Fibroblast of the aortic adventitia (primary cell): ENCODE measurements at regions not wholly inside any gene's neighbourhood (a gene's known extent, or its start where the extent isn't known, plus 50 kb on each side); places are given as distances from the start of the nearest gene placed in this dataset.
A peak's percentile ranks its signal among the peaks of the same experiment; 100 is the strongest.

ENCODE experiments used
- DNase-seq: peaks from one replicate; pipeline ENCODE4 v3.0.0-alpha.2; 2010; ENCODE audit warnings: low read depth
- H3K4me3 ChIP-seq: 2 replicates; pipeline ENCODE4 v1.5.1; 2011; ENCODE audit warnings: low read depth, mild to moderate bottlenecking, control low read depth, low read length, moderate library complexity
- CTCF ChIP-seq: IDR thresholded peaks from 2 replicates; pipeline ENCODE4 v1.5.1; 2011; ENCODE audit warnings: mild to moderate bottlenecking, low read length, control low read depth, inconsistent platforms; ENCODE audit not compliant: insufficient read depth

DNA sequence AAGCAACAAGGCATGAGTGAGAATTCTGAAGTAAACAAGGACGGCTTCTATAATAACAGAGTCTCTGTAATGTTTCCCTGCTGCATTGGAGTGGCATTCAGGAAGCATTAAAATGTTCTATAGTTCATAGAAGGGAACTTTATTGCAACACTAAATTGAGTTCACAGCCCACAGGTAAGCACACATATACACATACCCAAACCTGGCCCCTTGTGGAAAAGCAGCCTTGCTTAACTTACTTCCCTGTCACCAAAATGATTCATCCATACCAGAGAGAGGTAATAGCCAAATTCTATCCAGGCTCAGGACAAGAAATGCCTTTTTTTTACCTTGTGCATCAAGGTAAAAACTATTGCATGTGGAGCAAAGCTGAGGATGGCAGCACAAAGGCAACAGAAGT lies 241.4 kb downstream of the HHIPL2 start:
- H3K4me3 ChIP-seq: no peak overlapping the region
- no peak for DNase-seq
- no peak for TF ChIP-seq CTCF

GRCh38 chr1:222306011-222306410 lies 241.9 kb downstream of the HHIPL2 start:
- no peak for TF ChIP-seq CTCF
- H3K4me3 ChIP-seq: no peak overlapping the region
- no peak for DNase-seq

DNA sequence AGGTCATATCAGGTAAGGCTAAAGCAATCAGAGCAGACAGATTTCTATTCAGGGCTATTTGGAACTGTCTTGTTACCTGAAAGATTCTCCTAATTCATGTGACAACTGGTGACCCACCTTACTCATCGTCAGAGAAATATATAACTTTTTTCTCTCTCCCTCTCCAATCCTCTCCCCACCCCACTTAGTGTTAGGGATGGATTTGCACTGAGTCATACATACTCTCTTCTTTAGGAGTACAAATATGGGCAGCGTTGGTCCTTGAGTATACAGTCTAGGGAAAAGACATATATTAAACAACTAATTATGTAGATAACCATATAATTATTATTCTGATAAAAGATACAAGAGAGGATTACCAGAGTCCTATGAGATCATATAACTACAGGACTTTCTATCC lies 246.3 kb downstream of the HHIPL2 start:
- no peak for DNase-seq
- no peak overlapping the region for H3K4me3 ChIP-seq
- TF ChIP-seq CTCF: no peak

DNA sequence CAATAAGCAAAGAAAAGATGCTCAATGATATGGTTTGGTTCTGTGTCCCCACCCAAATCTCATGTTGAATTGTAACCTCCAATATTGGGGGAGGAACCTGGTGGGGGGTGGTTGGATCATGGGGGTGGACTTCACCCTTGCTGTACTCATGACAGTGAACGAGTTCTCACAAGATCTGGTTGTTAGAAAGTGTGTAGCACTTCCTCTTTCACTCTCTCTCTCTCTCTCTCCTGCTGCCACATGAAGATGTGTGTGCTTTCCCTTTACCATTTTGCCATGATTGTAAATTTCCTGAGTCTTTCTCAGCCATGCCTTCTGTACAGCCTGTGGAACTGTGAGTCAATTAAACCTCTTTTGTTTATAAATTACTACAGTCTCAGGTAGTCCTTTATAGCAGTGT lies 248.4 kb downstream of the HHIPL2 start:
- H3K4me3 ChIP-seq: no peak overlapping the region
- no peak for TF ChIP-seq CTCF

DNA sequence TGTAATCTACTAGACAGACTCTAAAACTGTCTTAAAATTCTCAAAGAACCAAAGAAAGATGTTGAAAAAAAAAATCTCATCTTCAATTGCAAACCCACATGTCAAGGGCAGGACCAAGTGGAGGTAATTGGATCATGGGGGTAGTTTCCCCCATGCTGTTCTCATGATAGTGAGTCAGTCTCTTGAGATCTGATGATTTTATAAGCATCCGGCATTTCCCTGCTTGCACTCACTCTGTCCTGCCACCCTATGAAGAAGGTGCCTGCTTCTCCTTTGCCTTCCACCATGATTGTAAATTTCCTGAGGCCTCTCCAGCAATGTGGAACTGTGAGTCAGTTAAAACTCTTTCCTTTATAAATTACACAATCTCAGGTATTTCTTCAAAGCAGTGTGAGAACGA lies 257.0 kb downstream of the HHIPL2 start:
- no peak for DNase-seq
- TF ChIP-seq CTCF: no peak
- H3K4me3 ChIP-seq: no peak overlapping the region

More for the DNA sequence above, 248.4 kb downstream of the HHIPL2 start:
- DNase-seq: no peak

GRCh38 chr1:222288053-222288452 lies 259.9 kb downstream of the HHIPL2 start:
- H3K4me3 ChIP-seq: no peak overlapping the region
- DNase-seq: peak; percentile 32
- no peak for TF ChIP-seq CTCF

GRCh38 chr1:222286011-222286410 lies 261.9 kb downstream of the HHIPL2 start:
- no peak overlapping the region for H3K4me3 ChIP-seq
- no peak for DNase-seq
- no peak for TF ChIP-seq CTCF
